Hypothalamus (tissue), 51 donors: ENCODE measurements at regions not wholly inside any gene's neighbourhood (a gene's known extent, or its start where the extent isn't known, plus 50 kb on each side); places are given as distances from the start of the nearest gene placed in this dataset.
A peak's percentile ranks its signal among the peaks of the same experiment; 100 is the strongest.
"Not testable (repeated sequence)": the region's sequence is repeated elsewhere in the genome, so short reads cannot be mapped to it uniquely, and the experiment has no call there.

Experiments used
- DNase-seq, 51 donors: peaks; one replicate each; lab custom pipeline; 2025; lab: John Stamatoyannopoulos, UW

GRCh38 chr5:78726571-78726970 lies 78.0 kb upstream of the LHFPL2 start:
- DNase-seq = no peak

GRCh38 chr5:78726003-78726402 lies 77.4 kb upstream of the LHFPL2 start:
- no peak for DNase-seq

GRCh38 chr5:78724061-78724460 lies 75.5 kb upstream of the LHFPL2 start:
- DNase-seq = no peak

GRCh38 chr5:78720997-78721396 lies 72.4 kb upstream of the LHFPL2 start:
- no peak for DNase-seq

- DNase-seq = no peak
Measured at GRCh38 chr5:78720227-78720985, 71.8 kb upstream of the LHFPL2 start.

- DNase-seq = no peak
Measured at GRCh38 chr5:78719504-78720219, 71.1 kb upstream of the LHFPL2 start.

- no peak for DNase-seq
Measured at GRCh38 chr5:78718824-78719223, 70.3 kb upstream of the LHFPL2 start.

GRCh38 chr5:78717674-78718584 lies 69.4 kb upstream of the LHFPL2 start:
- DNase-seq = no peak

GRCh38 chr5:78716206-78716605 lies 67.6 kb upstream of the LHFPL2 start:
- no peak for DNase-seq

GRCh38 chr5:78715351-78715750 lies 66.8 kb upstream of the LHFPL2 start:
- DNase-seq = not testable (repeated sequence)

GRCh38 chr5:78711670-78712069 lies 63.1 kb upstream of the LHFPL2 start:
- not testable (repeated sequence) for DNase-seq

GRCh38 chr5:78709729-78710430 lies 61.3 kb upstream of the LHFPL2 start:
- DNase-seq = not testable (repeated sequence)

GRCh38 chr5:78706825-78707224 lies 58.3 kb upstream of the LHFPL2 start:
- DNase-seq = no peak

- no peak for DNase-seq
Measured at GRCh38 chr5:78706381-78706780, 57.8 kb upstream of the LHFPL2 start.

GRCh38 chr5:78705826-78706225 lies 57.3 kb upstream of the LHFPL2 start:
- no peak for DNase-seq

- DNase-seq = no peak
Measured at GRCh38 chr5:78701795-78702410, 53.3 kb upstream of the LHFPL2 start.

- DNase-seq = peak in 1 of 51 donors; percentile 3
Measured at GRCh38 chr5:78699552-78700153, 51.1 kb upstream of the LHFPL2 start.

GRCh38 chr5:78698191-78698791 lies 49.7 kb upstream of the LHFPL2 start:
- DNase-seq = no peak
